ENCODE measurements at regions not wholly inside any gene's neighbourhood (a gene's known extent, or its start where the extent isn't known, plus 50 kb on each side); places are given as distances from the start of the nearest gene placed in this dataset.

- Mint-ChIP-seq H3K9me3 (ENCODE audit: insufficient read depth) (no peaks in the 10 kb centered on the region), H3K27ac (no peak overlapping the region), H3K4me1 (ENCODE audit: low read depth) (no peaks in the 10 kb centered on the region), H3K27me3 (ENCODE audit: low read depth) (peaks cover 3% of the 10 kb centered on the region), H3K4me3 (no peak overlapping the region), H3K36me3 (ENCODE audit: low read depth) (no peaks in the 10 kb centered on the region)
- no peak for DNase-seq
- CTCF ChIA-PET, result no interaction called here
- ATAC-seq, result no peak
- POLR2A ChIA-PET, result no interaction called here
Observed at GRCh38 chr20:24892522-24892921, 56.5 kb upstream of the CST7 start.

GRCh38 chr20:24892931-24893330 is 56.1 kb upstream of the CST7 start:
- ChIA-PET POLR2A (no interaction called here), CTCF (no interaction called here)
- DNase-seq (no peak), ATAC-seq (no peak)
- Mint-ChIP-seq H3K36me3 (ENCODE audit: low read depth) (no peaks in the 10 kb centered on the region), H3K9me3 (ENCODE audit: insufficient read depth) (no peaks in the 10 kb centered on the region), H3K27ac (no peak overlapping the region), H3K27me3 (ENCODE audit: low read depth) (no peaks in the 10 kb centered on the region), H3K4me1 (ENCODE audit: low read depth) (no peaks in the 10 kb centered on the region), H3K4me3 (no peak overlapping the region)

- ChIA-PET POLR2A (no interaction called here), CTCF (no interaction called here)
- Mint-ChIP-seq H3K9me3 (ENCODE audit: insufficient read depth) (peaks cover 9% of the 10 kb centered on the region), H3K27me3 (ENCODE audit: low read depth) (no peaks in the 10 kb centered on the region), H3K4me3 (no peak overlapping the region), H3K36me3 (ENCODE audit: low read depth) (no peaks in the 10 kb centered on the region), H3K4me1 (ENCODE audit: low read depth) (no peaks in the 10 kb centered on the region), H3K27ac (no peak overlapping the region)
- no peak for ATAC-seq
- no peak for DNase-seq
Observed at GRCh38 chr20:24894488-24894887, 54.6 kb upstream of the CST7 start.

GRCh38 chr20:24894967-24895366 is 54.1 kb upstream of the CST7 start:
- ATAC-seq, result no peak
- Mint-ChIP-seq H3K36me3 (ENCODE audit: low read depth) (no peaks in the 10 kb centered on the region), H3K4me3 (no peak overlapping the region), H3K27me3 (ENCODE audit: low read depth) (no peaks in the 10 kb centered on the region), H3K9me3 (ENCODE audit: insufficient read depth) (peaks cover 13% of the 10 kb centered on the region), H3K4me1 (ENCODE audit: low read depth) (no peaks in the 10 kb centered on the region), H3K27ac (no peak overlapping the region)
- no peak for DNase-seq
- POLR2A ChIA-PET, result no interaction called here
- CTCF ChIA-PET, result no interaction called here

GRCh38 chr20:24895431-24895830 is 53.6 kb upstream of the CST7 start:
- Mint-ChIP-seq H3K27me3 (ENCODE audit: low read depth) (no peaks in the 10 kb centered on the region), H3K4me1 (ENCODE audit: low read depth) (no peaks in the 10 kb centered on the region), H3K4me3 (no peak overlapping the region), H3K36me3 (ENCODE audit: low read depth) (no peaks in the 10 kb centered on the region), H3K9me3 (ENCODE audit: insufficient read depth) (peaks cover 17% of the 10 kb centered on the region), H3K27ac (no peak overlapping the region)
- ChIA-PET POLR2A (no interaction called here), CTCF (no interaction called here)
- DNase-seq (no peak), ATAC-seq (no peak)

GRCh38 chr20:24895898-24896658 is 53.0 kb upstream of the CST7 start:
- Mint-ChIP-seq H3K27me3 (ENCODE audit: low read depth) (no peaks in the 10 kb centered on the region), H3K9me3 (ENCODE audit: insufficient read depth) (peaks cover 17% of the 10 kb centered on the region), H3K36me3 (ENCODE audit: low read depth) (no peaks in the 10 kb centered on the region), H3K27ac (no peak overlapping the region), H3K4me1 (ENCODE audit: low read depth) (no peaks in the 10 kb centered on the region), H3K4me3 (no peak overlapping the region)
- ATAC-seq (no peak), DNase-seq (no peak)
- CTCF ChIA-PET, result no interaction called here
- POLR2A ChIA-PET, result no interaction called here

GRCh38 chr20:24896984-24897383 is 52.1 kb upstream of the CST7 start:
- no peaks in the 10 kb centered on the region for H3K27me3 Mint-ChIP-seq (ENCODE audit: low read depth)
- H3K9me3 Mint-ChIP-seq (ENCODE audit: insufficient read depth), result peaks cover 17% of the 10 kb centered on the region
- ChIA-PET POLR2A (no interaction called here), CTCF (no interaction called here)
- no peak for ATAC-seq
- H3K36me3 Mint-ChIP-seq (ENCODE audit: low read depth), result no peaks in the 10 kb centered on the region
- H3K27ac Mint-ChIP-seq, result no peak overlapping the region
- no peaks in the 10 kb centered on the region for H3K4me1 Mint-ChIP-seq (ENCODE audit: low read depth)
- H3K4me3 Mint-ChIP-seq, result no peak overlapping the region
- DNase-seq, result no peak

- no peak overlapping the region for H3K27ac Mint-ChIP-seq
- H3K9me3 Mint-ChIP-seq (ENCODE audit: insufficient read depth), result peaks cover 17% of the 10 kb centered on the region
- H3K36me3 Mint-ChIP-seq (ENCODE audit: low read depth), result no peaks in the 10 kb centered on the region
- peaks cover under 1% of the 10 kb centered on the region for H3K27me3 Mint-ChIP-seq (ENCODE audit: low read depth)
- DNase-seq, result no peak
- H3K4me3 Mint-ChIP-seq, result no peak overlapping the region
- CTCF ChIA-PET, result no interaction called here
- no peak for ATAC-seq
- POLR2A ChIA-PET, result no interaction called here
- H3K4me1 Mint-ChIP-seq (ENCODE audit: low read depth), result no peaks in the 10 kb centered on the region
Observed at GRCh38 chr20:24897974-24898373, 51.1 kb upstream of the CST7 start.

GRCh38 chr20:24899153-24899552 is 49.9 kb upstream of the CST7 start:
- DNase-seq (no peak), ATAC-seq (no peak)
- H3K36me3 Mint-ChIP-seq (ENCODE audit: low read depth), result no peaks in the 10 kb centered on the region
- no peak overlapping the region for H3K4me3 Mint-ChIP-seq
- H3K9me3 Mint-ChIP-seq (ENCODE audit: insufficient read depth), result peaks cover 17% of the 10 kb centered on the region
- ChIA-PET CTCF (no interaction called here), POLR2A (no interaction called here)
- H3K27me3 Mint-ChIP-seq (ENCODE audit: low read depth), result peaks cover 2% of the 10 kb centered on the region
- H3K27ac Mint-ChIP-seq, result no peak overlapping the region
- H3K4me1 Mint-ChIP-seq (ENCODE audit: low read depth), result no peaks in the 10 kb centered on the region

Data from activated CD8-positive, alpha-beta T cell treated with anti-CD3 and anti-CD28 coated beads, Interleukin-2, amount 10 ng/mL, durations not matched to agents 7 days and 5 days (primary cell).